Heart right ventricle (tissue), 16 donors: ENCODE measurements at regions not wholly inside any gene's neighbourhood (a gene's known extent, or its start where the extent isn't known, plus 50 kb on each side); places are given as distances from the start of the nearest gene placed in this dataset.

Source experiments
- ATAC-seq, 8 donors: fragments of 200-7000 bp; cut with Tn5 transposase; one replicate each; pipeline ENCODE4 v1.9.1; 2020; ENCODE audit warnings: mild to moderate bottlenecking in 8 of 8, moderate library complexity in 8 of 8, moderate number of reproducible peaks in 1 of 8
- DNase-seq, 2 donors: peaks; one replicate each; pipeline ENCODE4 v3.0.0-alpha.2; 2020
- H3K27ac ChIP-seq, 10 donors: fragments of 200-600 bp; sonication (generic) in 2 of 10; one replicate each; pipeline versions ENCODE4 v1.5.0 to v1.8.0; 2020 to 2022; ENCODE audit warnings: mild to moderate bottlenecking in 3 of 10
- H3K27me3 ChIP-seq, 7 donors: fragments of 200-600 bp; one replicate each; pipeline ENCODE4 v1.8.0; 2021 to 2022; ENCODE audit warnings: mild to moderate bottlenecking in 2 of 7
- H3K36me3 ChIP-seq, 9 donors: fragments of 200-600 bp; sonication (generic) in 1 of 9; one replicate each; pipeline versions ENCODE4 v1.5.0 to v1.8.0; 2020 to 2022; ENCODE audit warnings: mild to moderate bottlenecking in 2 of 9
- H3K4me1 ChIP-seq, 9 donors: fragments of 200-600 bp; sonication (generic) in 1 of 9; one replicate each; pipeline versions ENCODE4 v1.5.0 to v1.8.0; 2020 to 2022; ENCODE audit warnings: mild to moderate bottlenecking in 4 of 9
- H3K4me3 ChIP-seq, 10 donors: fragments of 200-600 bp; sonication (generic) in 2 of 10; one replicate each; pipeline versions ENCODE4 v1.5.0 to v1.8.0; 2020 to 2022; ENCODE audit warnings: mild to moderate bottlenecking in 7 of 10, moderate library complexity in 2 of 10
- H3K9me3 ChIP-seq, 11 donors: fragments of 200-600 bp in 10 of 11; sonication (generic) in 2 of 11; one replicate each; pipeline versions ENCODE4 v1.5.0 to v1.8.0; 2013 to 2022; ENCODE audit warnings: mild to moderate bottlenecking in 2 of 11, control low read depth in 1 of 11, moderate library complexity in 1 of 11
- CTCF ChIP-seq, 9 donors: fragments of 200-600 bp; sonication (generic) in 2 of 9; IDR thresholded peaks; one replicate each; pipeline versions ENCODE4 v1.5.0 to v1.8.0; 2021 to 2022; ENCODE audit warnings: antibody characterized with exemption in 9 of 9, mild to moderate bottlenecking in 5 of 9, moderate library complexity in 1 of 9
- WGBS, 2 donors: extraction: QIAGEN DNeasy Blood & Tissue Kit; methylation state at CpG; one replicate each; pipeline ENCODE4 v1.1.7; 2013; ENCODE audit warnings: inconsistent platforms in 1 of 2; 5-methylcytosine and 5-hydroxymethylcytosine counted together
- intact Hi-C, 10 donors: fragments of 100-400 bp; cut with DNase I; formaldehyde crosslinking; loops; one replicate each; pipeline versions ENCODE4 v1.11.1 to v1.14.2; 2022
- donor health status: Arrhythmogenic right ventricular cardiomyopathy.
- donor health status: ischemic (EF 13 %, LVEDD 7.1; RV severe dilation, severe dysfunction).
- donor health status: healthy with polysubstance abuse.
- donor health status: DM: no; HTN: yes; CAD: no.
- donor health status: DM: no; HTN: no; CAD: no.
- donor health status: ischemic (EF 25% LVEDD 6.9; RV normal size, moderate dysfunction).
- donor health status: ischemic (EF 25% LVEDD 5.7; RV mildly dilated, moderate dysfunction).
- donor health status: healthy.
- donor health status: DM: yes; HTN: yes; CAD: no.
- donor health status: Ischemic cardiomyopathy.
- donor health status: ischemic (EF 35%, LVEDD 5.7; RV mildly dilated, moderate dysfunction).
- donor health status: nonischemic (EF 11% LVEDD 7.7; RV severe dilation, severe dysfunction).
- donor health status: DM: yes; HTN: yes; CAD: no.
- donor health status: PGD.
- donor health status: ischemic (EF 29% LVEDD 5.4; RV normal size, mild dysfunction).
- donor health status: nonischemic (EF 23%, LVEDD 6.1; RV moderate dilation, normal function).

- H3K27me3 ChIP-seq = peaks cover 0 to 35% (median 9%) of the 10 kb centered on the region in 7 donors
- no peak for TF ChIP-seq CTCF (IDR thresholded peaks at IDR 0.05)
- WGBS, 2 donors = 83 to 86% methylated on average over 31 of the region's 31 CpGs
- DNase-seq (no peak), ATAC-seq (no peak)
- peak overlapping the region in 8 of 10 donors; percentile 7 to 53 (median 34) for H3K4me3 ChIP-seq
- no peak overlapping the region for H3K27ac ChIP-seq
- H3K9me3 ChIP-seq = no peaks in the 10 kb centered on the region
- no peaks in the 10 kb centered on the region for H3K4me1 ChIP-seq
- no peaks in the 10 kb centered on the region for H3K36me3 ChIP-seq
- intact Hi-C loops = no loop called here
Measured at GRCh38 chr22:49051491-49052022, 776.1 kb downstream of the BRD1 start.

DNA sequence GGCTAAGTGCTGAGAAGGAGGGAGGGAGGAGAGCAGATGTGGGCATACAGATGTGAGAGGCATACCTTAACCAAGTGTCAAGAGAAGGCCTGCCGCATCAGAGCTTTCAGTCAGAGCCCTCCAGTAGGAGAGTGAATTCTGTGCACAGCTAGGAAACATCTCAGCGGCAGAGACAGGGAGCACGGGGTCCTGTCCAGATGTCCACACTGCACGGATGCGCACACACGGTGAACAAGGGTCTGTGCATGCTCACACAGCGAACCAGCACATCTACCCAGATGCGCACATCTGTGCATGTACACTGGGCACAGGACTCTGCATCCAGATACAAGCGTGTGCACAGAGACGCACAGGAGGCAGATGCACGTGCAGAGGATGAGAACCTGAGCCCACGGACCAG, 778.0 kb downstream of the BRD1 start:
- H3K9me3 ChIP-seq = no peaks in the 10 kb centered on the region

GRCh38 chr22:49048591-49048990, 779.1 kb downstream of the BRD1 start:
- Histone ChIP-seq H3K36me3 (no peaks in the 10 kb centered on the region), H3K4me1 (no peaks in the 10 kb centered on the region), H3K27ac (no peak overlapping the region), H3K4me3 (no peak overlapping the region), H3K27me3 (peaks cover 0 to 51% (median 28%) of the 10 kb centered on the region in 7 donors), H3K9me3 (no peaks in the 10 kb centered on the region)
- no peak for DNase-seq
- no peak for TF ChIP-seq CTCF (IDR thresholded peaks at IDR 0.05)
- no peak for ATAC-seq
- intact Hi-C loops = loop anchor here in 8 of 10 donors (5.0 to 10.0 kb wide), 4 partner anchors 256 to 676 kb away; no protein-coding TSS in a partner anchor
- WGBS, 2 donors = 74 to 84% methylated on average over 11 of the region's 11 CpGs

More for the DNA sequence above, 778.0 kb downstream of the BRD1 start:
- no peak for ATAC-seq
- Histone ChIP-seq H3K4me1 (no peaks in the 10 kb centered on the region), H3K27me3 (peaks cover 0 to 48% (median 27%) of the 10 kb centered on the region in 7 donors), H3K27ac (no peak overlapping the region), H3K36me3 (no peaks in the 10 kb centered on the region), H3K4me3 (no peak overlapping the region)
- intact Hi-C loops = loop anchor here in 8 of 10 donors (5.0 to 10.0 kb wide), 4 partner anchors 255 to 675 kb away; no protein-coding TSS in a partner anchor
- DNase-seq = no peak
- TF ChIP-seq CTCF (IDR thresholded peaks at IDR 0.05) = no peak
- 88 to 90% methylated on average over 12 of the region's 12 CpGs for WGBS, 2 donors

DNA sequence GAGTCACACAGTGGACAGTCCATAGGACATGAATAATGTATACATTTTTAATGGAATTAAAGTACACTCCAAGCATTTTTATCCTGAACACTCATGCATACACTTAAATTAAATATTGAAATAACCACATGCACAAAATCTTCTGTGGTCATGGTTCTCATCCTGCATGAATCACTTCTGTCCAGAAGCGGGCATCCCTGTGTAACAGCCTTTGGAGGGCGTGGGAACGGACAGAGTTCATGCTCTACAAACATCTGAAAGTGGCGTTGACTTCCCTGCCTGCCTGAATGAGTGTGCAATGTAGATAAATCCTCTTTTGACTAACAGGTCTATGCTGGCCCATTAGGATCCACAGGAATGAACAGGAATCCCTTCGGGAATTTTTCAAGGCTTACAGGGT, 780.2 kb downstream of the BRD1 start:
- intact Hi-C loops = loop anchor here in 9 of 10 donors (2.0 to 10.0 kb wide), 5 partner anchors 257 to 677 kb away; no protein-coding TSS in a partner anchor
- Histone ChIP-seq H3K4me1 (no peaks in the 10 kb centered on the region), H3K4me3 (no peak overlapping the region), H3K27me3 (peaks cover 0 to 63% (median 28%) of the 10 kb centered on the region in 7 donors), H3K9me3 (no peaks in the 10 kb centered on the region), H3K27ac (no peak overlapping the region), H3K36me3 (no peaks in the 10 kb centered on the region)
- no peak for TF ChIP-seq CTCF (IDR thresholded peaks at IDR 0.05)
- ATAC-seq (no peak), DNase-seq (no peak)
- 67 to 70% methylated on average over 5 of the region's 5 CpGs for WGBS, 2 donors
